CD8-positive, alpha-beta memory T cell (primary cell): ENCODE measurements at regions not wholly inside any gene's neighbourhood (a gene's known extent, or its start where the extent isn't known, plus 50 kb on each side); places are given as distances from the start of the nearest gene placed in this dataset.

Source experiments
- CTCF ChIA-PET: fragments of 350-600 bp; sonication (Branson Sonifier 250); formaldehyde crosslinking; loops from one replicate; lab custom pipeline; 2021; ENCODE audit warnings: antibody characterized with exemption; lab: Charles Lee
- POLR2A ChIA-PET: fragments of 350-600 bp; sonication (Branson Sonifier 250); formaldehyde crosslinking; loops from one replicate; lab custom pipeline; 2021; ENCODE audit warnings: antibody characterized with exemption; lab: Charles Lee
- DNase-seq, 5 donors: peaks; one replicate each; pipeline versions ENCODE4 v3.0.0 to v3.0.0-alpha.2; 2020 to 2022; ENCODE audit warnings: mixed read lengths in 1 of 5
- H3K27ac ChIP-seq: one replicate; pipeline ENCODE4 v1.7.0; 2013; ENCODE audit warnings: low read depth, mild to moderate bottlenecking, low read length, moderate library complexity
- H3K27me3 ChIP-seq: 2 replicates; pipeline ENCODE4 v1.7.0; 2013; ENCODE audit warnings: low read length, mild to moderate bottlenecking; ENCODE audit not compliant: insufficient read depth, poor library complexity, severe bottlenecking
- H3K36me3 ChIP-seq: 2 replicates; pipeline ENCODE4 v1.7.0; 2013; ENCODE audit warnings: mild to moderate bottlenecking, low read length, moderate library complexity; ENCODE audit not compliant: insufficient read depth
- H3K4me1 ChIP-seq: 2 replicates; pipeline ENCODE4 v1.7.0; 2013; ENCODE audit warnings: mild to moderate bottlenecking, low read length, moderate library complexity; ENCODE audit not compliant: insufficient read depth
- H3K4me3 ChIP-seq: 2 replicates; pipeline ENCODE4 v1.7.0; 2013; ENCODE audit warnings: mild to moderate bottlenecking, low read length
- H3K9me3 ChIP-seq: 2 replicates; pipeline ENCODE4 v1.7.0; 2013; ENCODE audit warnings: mild to moderate bottlenecking, low read length
- H3K27ac Mint-ChIP-seq, 8 donors: one replicate each; pipeline ENCODE4 v1.8.0; 2020 to 2021; ENCODE audit warnings: mixed read lengths in 8 of 8, mild to moderate bottlenecking in 6 of 8, inconsistent platforms in 3 of 8, moderate library complexity in 3 of 8
- H3K27me3 Mint-ChIP-seq, 2 donors: one replicate each; pipeline ENCODE4 v1.8.0; 2020 to 2021; ENCODE audit warnings: mixed read lengths in 2 of 2, mild to moderate bottlenecking in 1 of 2, moderate library complexity in 1 of 2
- H3K36me3 Mint-ChIP-seq, 3 donors: one replicate each; pipeline ENCODE4 v1.8.0; 2020 to 2021; ENCODE audit warnings: mixed read lengths in 3 of 3, inconsistent platforms in 1 of 3, mild to moderate bottlenecking in 1 of 3
- H3K4me1 Mint-ChIP-seq, 3 donors: one replicate each; pipeline ENCODE4 v1.8.0; 2020 to 2021; ENCODE audit warnings: mixed read lengths in 3 of 3, inconsistent platforms in 1 of 3, mild to moderate bottlenecking in 1 of 3
- H3K4me3 Mint-ChIP-seq, 7 donors: one replicate each; pipeline ENCODE4 v1.8.0; 2020 to 2021; ENCODE audit warnings: mixed read lengths in 7 of 7, mild to moderate bottlenecking in 6 of 7, moderate library complexity in 4 of 7, inconsistent platforms in 2 of 7
- H3K9me3 Mint-ChIP-seq, 5 donors: one replicate each; pipeline ENCODE4 v1.8.0; 2020 to 2022; ENCODE audit warnings: mixed read lengths in 5 of 5, mild to moderate bottlenecking in 3 of 5, moderate library complexity in 2 of 5, inconsistent platforms in 1 of 5

GRCh38 chr3:176712191-176712590 is 485.1 kb downstream of the TBL1XR1 start:
- Mint-ChIP-seq H3K4me1 (no peaks in the 10 kb centered on the region), H3K9me3 (peaks cover 0 to 9% (median 3%) of the 10 kb centered on the region in 5 donors), H3K4me3 (no peak overlapping the region), H3K27me3 (no peaks in the 10 kb centered on the region), H3K36me3 (no peaks in the 10 kb centered on the region), H3K27ac (no peak overlapping the region)
- H3K4me1 ChIP-seq = no peaks in the 10 kb centered on the region
- H3K36me3 ChIP-seq = no peaks in the 10 kb centered on the region
- H3K4me3 ChIP-seq = no peak overlapping the region
- H3K27me3 ChIP-seq = no peaks in the 10 kb centered on the region
- H3K9me3 ChIP-seq = no peaks in the 10 kb centered on the region
- H3K27ac ChIP-seq = no peak overlapping the region
- ChIA-PET POLR2A (no interaction called here), CTCF (no interaction called here)
- no peak for DNase-seq

DNA sequence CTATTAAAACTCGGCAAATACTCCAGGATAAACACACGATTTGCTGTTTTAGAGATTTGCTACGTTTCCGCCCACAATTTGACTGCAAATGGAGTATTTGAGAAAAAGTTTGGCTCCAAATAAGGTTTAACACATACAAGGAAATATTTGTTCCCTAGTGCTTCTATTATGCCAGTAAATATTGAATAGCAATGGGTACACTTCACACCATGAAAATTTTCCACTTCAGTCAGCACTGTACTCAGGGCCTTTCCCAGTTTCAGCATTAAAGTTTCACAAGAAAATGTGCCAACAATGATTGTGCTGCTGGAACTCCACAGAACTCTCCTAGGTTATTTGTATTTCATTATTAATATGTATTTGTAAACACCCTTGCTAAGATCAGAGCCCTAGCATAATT is 498.0 kb downstream of the TBL1XR1 start:
- Histone ChIP-seq H3K27me3 (no peaks in the 10 kb centered on the region), H3K9me3 (no peaks in the 10 kb centered on the region), H3K27ac (no peak overlapping the region), H3K4me3 (no peak overlapping the region), H3K36me3 (no peaks in the 10 kb centered on the region), H3K4me1 (no peaks in the 10 kb centered on the region)
- DNase-seq = no peak
- Mint-ChIP-seq H3K27ac (no peak overlapping the region), H3K4me3 (no peak overlapping the region), H3K4me1 (no peaks in the 10 kb centered on the region), H3K36me3 (no peaks in the 10 kb centered on the region), H3K9me3 (peaks cover 0 to 6% (median 6%) of the 10 kb centered on the region in 5 donors), H3K27me3 (peaks cover 3 to 9% of the 10 kb centered on the region in 2 donors)
- ChIA-PET CTCF (no interaction called here), POLR2A (no interaction called here)

DNA sequence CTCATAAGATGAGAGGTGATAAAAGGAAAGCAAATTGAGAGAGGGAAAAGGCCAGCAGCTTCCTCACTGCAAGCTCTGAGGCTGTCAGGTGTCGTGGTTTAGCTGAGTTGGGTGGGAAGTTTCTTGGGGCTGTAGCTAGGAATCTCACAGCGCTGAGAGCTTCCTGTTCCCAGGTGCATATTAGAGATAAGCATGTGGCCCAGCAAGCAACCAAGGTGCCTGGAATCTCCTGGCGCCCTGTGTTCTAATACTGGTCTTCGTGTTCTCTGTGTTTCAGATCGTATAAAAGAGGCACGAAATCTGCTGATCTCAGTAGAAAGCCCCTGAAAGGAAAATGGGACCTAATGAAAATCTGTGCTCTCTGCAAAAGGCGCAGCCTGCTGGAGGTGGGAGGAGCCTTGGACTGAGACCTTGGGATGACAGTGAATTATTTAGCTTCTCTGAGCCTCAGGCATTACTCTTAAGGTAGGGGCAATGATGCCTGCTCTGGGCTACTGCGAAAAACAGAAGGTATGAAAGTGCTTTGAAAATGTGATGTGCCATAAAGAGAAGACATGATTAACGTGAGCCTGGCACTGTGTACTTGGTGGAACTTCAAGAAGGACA is 499.9 kb downstream of the TBL1XR1 start:
- POLR2A ChIA-PET = no interaction called here
- no peaks in the 10 kb centered on the region for H3K27me3 ChIP-seq
- Mint-ChIP-seq H3K9me3 (peaks cover 0 to 6% (median 3%) of the 10 kb centered on the region in 5 donors), H3K27ac (no peak overlapping the region), H3K36me3 (no peaks in the 10 kb centered on the region), H3K4me3 (no peak overlapping the region), H3K27me3 (peaks cover 3 to 9% of the 10 kb centered on the region in 2 donors), H3K4me1 (no peaks in the 10 kb centered on the region)
- no peaks in the 10 kb centered on the region for H3K36me3 ChIP-seq
- no peaks in the 10 kb centered on the region for H3K9me3 ChIP-seq
- no peaks in the 10 kb centered on the region for H3K4me1 ChIP-seq
- no peak for DNase-seq
- no peak overlapping the region for H3K27ac ChIP-seq
- CTCF ChIA-PET = interaction anchor here (0.9 kb wide), 1 partner anchor 39 kb away, joined by 3 read pairs; no protein-coding TSS in a partner anchor
- no peak overlapping the region for H3K4me3 ChIP-seq

GRCh38 chr3:176696816-176697215 is 500.5 kb downstream of the TBL1XR1 start:
- Histone ChIP-seq H3K27me3 (no peaks in the 10 kb centered on the region), H3K4me1 (no peaks in the 10 kb centered on the region), H3K9me3 (no peaks in the 10 kb centered on the region), H3K36me3 (no peaks in the 10 kb centered on the region), H3K27ac (no peak overlapping the region), H3K4me3 (no peak overlapping the region)
- Mint-ChIP-seq H3K4me3 (no peak overlapping the region), H3K9me3 (peaks cover 0 to 6% (median 3%) of the 10 kb centered on the region in 5 donors), H3K27me3 (peaks cover 3 to 9% of the 10 kb centered on the region in 2 donors), H3K36me3 (no peaks in the 10 kb centered on the region), H3K4me1 (no peaks in the 10 kb centered on the region), H3K27ac (no peak overlapping the region)
- POLR2A ChIA-PET = no interaction called here
- CTCF ChIA-PET = interaction anchor here (0.9 kb wide), 1 partner anchor 39 kb away, joined by 3 read pairs; no protein-coding TSS in a partner anchor
- no peak for DNase-seq

DNA sequence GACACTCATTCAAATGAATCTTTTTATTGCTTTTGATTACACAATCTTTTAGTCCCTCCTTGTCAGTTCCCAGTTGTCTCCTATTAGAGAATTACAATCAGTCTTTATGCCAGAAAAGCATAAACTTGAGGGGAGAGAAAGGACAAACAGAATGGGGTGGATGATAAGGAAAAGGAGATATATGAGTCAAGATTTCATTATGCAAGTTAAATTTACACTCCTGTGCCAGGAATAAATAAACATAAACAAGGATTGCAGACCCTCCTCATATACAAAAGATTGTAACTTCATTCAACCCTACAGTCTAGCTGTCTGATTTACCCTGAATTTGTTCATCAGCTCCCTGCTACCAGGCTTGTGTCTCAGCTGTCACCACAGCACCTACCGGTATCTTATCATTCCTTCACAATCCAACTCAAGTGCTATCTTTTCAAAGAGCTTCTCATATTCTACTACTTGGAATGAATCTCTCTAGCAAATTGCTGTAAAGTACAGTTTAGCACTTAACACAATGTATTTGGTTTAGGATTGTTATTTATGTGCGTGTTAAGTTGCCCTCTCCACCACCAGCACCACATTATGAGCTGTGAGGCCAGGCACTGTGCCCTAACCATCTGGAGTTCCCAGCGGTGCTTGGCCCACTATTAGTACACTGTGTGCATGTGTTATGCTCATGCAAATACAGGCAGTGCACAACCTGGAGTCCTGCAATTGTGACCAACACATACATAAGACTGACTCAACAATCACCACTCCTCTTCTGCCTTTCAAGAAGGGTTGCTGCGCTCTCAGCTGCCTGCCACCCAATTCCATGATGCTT is 504.1 kb downstream of the TBL1XR1 start:
- H3K4me1 ChIP-seq = no peaks in the 10 kb centered on the region
- CTCF ChIA-PET = no interaction called here
- no peak overlapping the region for H3K27ac ChIP-seq
- POLR2A ChIA-PET = no interaction called here
- peaks cover 0 to 5% of the 10 kb centered on the region in 2 donors for H3K27me3 Mint-ChIP-seq
- no peaks in the 10 kb centered on the region for H3K4me1 Mint-ChIP-seq
- no peaks in the 10 kb centered on the region for H3K9me3 Mint-ChIP-seq
- no peaks in the 10 kb centered on the region for H3K36me3 Mint-ChIP-seq
- DNase-seq = no peak
- no peaks in the 10 kb centered on the region for H3K27me3 ChIP-seq
- no peak overlapping the region for H3K4me3 ChIP-seq
- no peaks in the 10 kb centered on the region for H3K9me3 ChIP-seq
- no peaks in the 10 kb centered on the region for H3K36me3 ChIP-seq
- no peak overlapping the region for H3K27ac Mint-ChIP-seq
- no peak overlapping the region for H3K4me3 Mint-ChIP-seq

DNA sequence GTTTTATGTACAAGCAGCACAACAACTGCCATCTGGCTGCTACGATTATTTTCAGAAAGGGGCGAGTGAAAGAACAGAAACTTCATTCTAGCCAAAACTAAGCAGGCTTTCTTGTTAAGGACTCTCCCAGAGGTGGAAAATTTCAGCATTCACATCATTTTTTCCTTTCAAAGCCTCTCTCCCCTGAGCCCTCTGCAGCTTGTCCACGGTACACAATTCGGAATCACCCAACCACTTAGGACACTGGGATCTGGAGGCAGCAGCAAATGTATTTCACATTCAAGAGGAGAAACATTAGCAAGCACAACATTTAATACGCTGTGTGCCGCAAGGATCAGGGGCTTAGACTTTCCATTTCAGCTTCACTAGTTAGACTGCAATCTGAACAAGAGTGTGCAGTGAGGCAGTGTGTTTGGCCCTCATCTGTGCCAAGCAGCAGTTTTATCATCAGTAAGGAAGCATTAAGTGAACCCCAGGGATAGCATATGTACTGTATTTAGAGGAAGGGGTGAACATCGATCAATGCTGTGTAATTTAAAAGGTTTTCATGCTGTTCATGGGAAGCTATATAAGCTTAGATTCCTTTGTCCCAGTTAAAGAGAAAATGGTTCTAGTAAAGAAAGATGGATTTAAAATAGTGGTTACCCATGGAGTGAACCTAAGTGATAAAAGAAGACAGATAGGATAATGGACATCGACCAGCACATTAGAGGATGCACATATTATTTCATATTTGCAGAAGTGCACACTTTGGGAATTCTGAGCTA is 504.9 kb downstream of the TBL1XR1 start:
- H3K27ac Mint-ChIP-seq = no peak overlapping the region
- no peaks in the 10 kb centered on the region for H3K36me3 ChIP-seq
- no peaks in the 10 kb centered on the region for H3K36me3 Mint-ChIP-seq
- POLR2A ChIA-PET = no interaction called here
- H3K27me3 ChIP-seq = no peaks in the 10 kb centered on the region
- no peaks in the 10 kb centered on the region for H3K4me1 ChIP-seq
- CTCF ChIA-PET = no interaction called here
- H3K9me3 ChIP-seq = no peaks in the 10 kb centered on the region
- H3K4me3 Mint-ChIP-seq = no peak overlapping the region
- peaks cover 0 to 3% of the 10 kb centered on the region in 2 donors for H3K27me3 Mint-ChIP-seq
- H3K4me1 Mint-ChIP-seq = no peaks in the 10 kb centered on the region
- DNase-seq = no peak
- peaks cover 0 to 3% (median 0%) of the 10 kb centered on the region in 5 donors for H3K9me3 Mint-ChIP-seq
- no peak overlapping the region for H3K4me3 ChIP-seq
- no peak overlapping the region for H3K27ac ChIP-seq

DNA sequence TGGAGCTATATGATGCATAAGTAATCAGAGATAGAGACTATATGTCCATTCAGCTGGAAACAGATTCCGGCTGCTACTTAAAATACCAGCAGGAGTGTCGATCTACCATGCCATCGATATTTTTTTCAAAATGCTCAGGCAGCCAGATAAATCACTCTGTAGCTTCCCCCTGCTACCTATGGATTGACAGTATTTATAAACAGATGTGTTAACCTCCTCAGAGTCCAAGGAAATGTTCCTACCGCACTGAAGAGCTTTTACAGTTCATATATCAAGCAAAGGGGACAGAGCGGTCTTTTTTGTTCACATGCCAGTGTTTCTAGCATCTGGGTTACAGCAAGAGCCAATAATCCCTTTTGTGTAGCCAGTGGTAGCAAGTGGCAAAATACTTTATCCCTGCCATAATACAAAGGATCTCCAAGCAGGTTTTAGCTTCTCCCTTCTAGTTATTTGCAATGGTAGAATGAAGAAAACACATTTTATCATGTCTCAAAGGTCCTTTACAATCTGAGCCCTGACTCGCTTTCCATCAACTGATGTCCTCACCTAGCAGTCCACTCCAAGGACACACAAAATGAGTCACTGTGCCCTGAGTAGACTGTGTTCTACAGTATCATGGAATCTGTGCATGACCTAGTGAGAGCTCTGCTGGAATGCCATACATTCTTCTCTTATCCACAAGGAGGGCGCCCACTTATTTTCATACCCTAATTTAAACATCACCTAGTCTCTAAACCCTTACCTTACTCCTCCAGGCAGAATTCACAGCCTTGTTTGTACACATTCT is 507.0 kb downstream of the TBL1XR1 start:
- peaks cover 0 to 3% of the 10 kb centered on the region in 2 donors for H3K27me3 Mint-ChIP-seq
- no peaks in the 10 kb centered on the region for H3K9me3 ChIP-seq
- no peaks in the 10 kb centered on the region for H3K4me1 Mint-ChIP-seq
- no peak overlapping the region for H3K27ac Mint-ChIP-seq
- H3K4me3 ChIP-seq = no peak overlapping the region
- POLR2A ChIA-PET = no interaction called here
- H3K27me3 ChIP-seq = no peaks in the 10 kb centered on the region
- H3K9me3 Mint-ChIP-seq = peaks cover 0 to 6% (median 2%) of the 10 kb centered on the region in 5 donors
- H3K36me3 ChIP-seq = no peaks in the 10 kb centered on the region
- no peak for DNase-seq
- H3K4me1 ChIP-seq = no peaks in the 10 kb centered on the region
- H3K36me3 Mint-ChIP-seq = no peaks in the 10 kb centered on the region
- H3K4me3 Mint-ChIP-seq = no peak overlapping the region
- CTCF ChIA-PET = no interaction called here
- no peak overlapping the region for H3K27ac ChIP-seq
